IMR-90 (cell line): ENCODE measurements at regions not wholly inside any gene's neighbourhood (a gene's known extent, or its start where the extent isn't known, plus 50 kb on each side); places are given as distances from the start of the nearest gene placed in this dataset.

Source experiments
- ATAC-seq: fragments of 200-7000 bp; cut with Tn5 transposase; 2 replicates; pipeline ENCODE4 v1.9.1; 2020; ENCODE audit warnings: low read depth, mild to moderate bottlenecking, moderate library complexity
- BruUV-seq: library from RNA; stranded (reverse); fragments of 400-500 nt; replicated peaks from 2 replicates; lab custom pipeline; 2021; lab: Mats Ljungman, UMichigan
- CTCF ChIA-PET: fragments of 300-600 bp; formaldehyde crosslinking; extraction: SDS; loops from one replicate; lab custom pipeline; 2021; ENCODE audit warnings: antibody characterized with exemption; lab: Yijun Ruan, JAX
- POLR2A ChIA-PET: fragments of 300-600 bp; sonication (Branson Sonifier 250); formaldehyde crosslinking; loops from one replicate; lab custom pipeline; 2022; ENCODE audit warnings: antibody characterized with exemption; ENCODE audit not compliant: unreplicated experiment; lab: Charles Lee
- DNase-seq: peaks from one replicate; pipeline ENCODE4 v3.0.0; 2013
- H2AFZ ChIP-seq: replicated peaks from 2 replicates; pipeline ENCODE3; 2013; ENCODE audit warnings: low read length, mild to moderate bottlenecking; ENCODE audit not compliant: poor library complexity
- H2AK5ac ChIP-seq: 2 replicates; pipeline ENCODE4 v1.6.1; 2013; ENCODE audit warnings: low read depth, low read length, inconsistent platforms
- H2AK9ac ChIP-seq: replicated peaks from 2 replicates; pipeline ENCODE3; 2013; ENCODE audit warnings: mild to moderate bottlenecking, low read depth, low read length, moderate library complexity; ENCODE audit not compliant: poor library complexity
- H2BK120ac ChIP-seq: 2 replicates; pipeline ENCODE4 v1.6.1; 2013; ENCODE audit warnings: low read depth, low read length, inconsistent platforms
- H2BK15ac ChIP-seq: 3 replicates; pipeline ENCODE4 v1.6.1; 2013; ENCODE audit warnings: low read depth, low read length, inconsistent platforms
- H2BK20ac ChIP-seq: 2 replicates; pipeline ENCODE4 v1.6.1; 2013; ENCODE audit warnings: low read depth, mild to moderate bottlenecking, inconsistent platforms, low read length, moderate library complexity
- H2BK5ac ChIP-seq: 2 replicates; pipeline ENCODE4 v1.6.1; 2013; ENCODE audit warnings: mild to moderate bottlenecking, low read depth, low read length, inconsistent platforms; ENCODE audit not compliant: poor library complexity, severe bottlenecking
- H3K14ac ChIP-seq: replicated peaks from 2 replicates; pipeline ENCODE4 v1.6.1; 2013; ENCODE audit warnings: low read depth, low read length, inconsistent platforms
- H3K18ac ChIP-seq: 2 replicates; pipeline ENCODE4 v1.6.1; 2013; ENCODE audit warnings: low read depth, low read length, control low read depth
- H3K23ac ChIP-seq: 2 replicates; pipeline ENCODE4 v1.6.1; 2013; ENCODE audit warnings: low read depth, low read length, inconsistent platforms
- H3K27ac ChIP-seq: 2 replicates; pipeline ENCODE4 v1.5.1; 2013; ENCODE audit warnings: mild to moderate bottlenecking, control low read depth, low read length; ENCODE audit not compliant: insufficient read depth
- H3K27me3 ChIP-seq: 2 replicates; pipeline ENCODE4 v1.6.1; 2013; ENCODE audit warnings: low read length; ENCODE audit not compliant: control insufficient read depth, insufficient read depth
- H3K36me3 ChIP-seq: 2 replicates; pipeline ENCODE4 v1.6.1; 2013; ENCODE audit warnings: low read length, mixed read lengths; ENCODE audit not compliant: control insufficient read depth, insufficient read depth
- H3K4ac ChIP-seq: 2 replicates; pipeline ENCODE4 v1.6.1; 2013; ENCODE audit warnings: low read depth, low read length, inconsistent platforms
- H3K4me1 ChIP-seq: 2 replicates; pipeline ENCODE4 v1.6.1; 2013; ENCODE audit warnings: low read length, mixed read lengths; ENCODE audit not compliant: control insufficient read depth, insufficient read depth
- H3K4me2 ChIP-seq: 2 replicates; pipeline ENCODE4 v1.6.1; 2013; ENCODE audit warnings: low read depth, mild to moderate bottlenecking, control low read depth, low read length, moderate library complexity
- H3K4me3 ChIP-seq: 2 replicates; pipeline ENCODE4 v1.5.1; 2013; ENCODE audit warnings: low read depth, mild to moderate bottlenecking, control low read depth, low read length, moderate library complexity; ENCODE audit not compliant: insufficient read depth
- H3K56ac ChIP-seq: 2 replicates; pipeline ENCODE4 v1.6.1; 2013; ENCODE audit warnings: low read length, inconsistent platforms; ENCODE audit not compliant: insufficient read depth; ENCODE audit errors: extremely low read depth
- H3K79me1 ChIP-seq, 2 experiments: 2 replicates each; pipeline ENCODE4 v1.6.1; 2013; ENCODE audit warnings: low read length in 2 of 2, inconsistent platforms in 1 of 2, low read depth in 1 of 2
- H3K9ac ChIP-seq: 2 replicates; pipeline ENCODE4 v1.6.1; 2013; ENCODE audit warnings: low read depth, low read length, control low read depth
- H3K9me1 ChIP-seq: 2 replicates; pipeline ENCODE4 v1.6.1; 2013; ENCODE audit warnings: low read length, inconsistent platforms; ENCODE audit not compliant: insufficient read depth
- H3K9me3 ChIP-seq: 2 replicates; pipeline ENCODE4 v1.6.1; 2013; ENCODE audit warnings: low read length; ENCODE audit not compliant: control insufficient read depth, insufficient read depth
- H4K20me1 ChIP-seq: 2 replicates; pipeline ENCODE4 v1.6.1; 2013; ENCODE audit warnings: low read length, inconsistent platforms; ENCODE audit not compliant: insufficient read depth
- H4K5ac ChIP-seq: 2 replicates; pipeline ENCODE4 v1.6.1; 2013; ENCODE audit warnings: mild to moderate bottlenecking, low read depth, low read length, control low read depth
- H4K8ac ChIP-seq, 2 experiments: 2 replicates each; pipeline ENCODE4 v1.6.1; 2013; ENCODE audit warnings: low read depth in 2 of 2, low read length in 2 of 2, control low read depth in 1 of 2, inconsistent platforms in 1 of 2
- H4K91ac ChIP-seq: 2 replicates; pipeline ENCODE4 v1.6.1; 2013; ENCODE audit warnings: low read depth, low read length, inconsistent platforms; ENCODE audit not compliant: insufficient read depth
- CEBPB ChIP-seq: IDR thresholded peaks from 2 replicates; pipeline ENCODE4 v1.6.1; 2012; ENCODE audit warnings: low read depth, low read length, improper control_type of control experiment
- MAFK ChIP-seq: IDR thresholded peaks from 2 replicates; pipeline ENCODE4 v1.6.1; 2012; ENCODE audit warnings: low read depth, low read length, improper control_type of control experiment
- MAZ ChIP-seq: IDR thresholded peaks from 2 replicates; pipeline ENCODE4 v1.6.1; 2012; ENCODE audit warnings: low read depth, mild to moderate bottlenecking, low read length, improper control_type of control experiment, moderate library complexity, borderline replicate concordance
- NFE2L2 ChIP-seq: fragments of 150-350 bp; IDR thresholded peaks from 2 replicates; pipeline ENCODE4 v1.6.1; 2016; ENCODE audit warnings: low read depth, mild to moderate bottlenecking, low read length
- POLR2A ChIP-seq: IDR thresholded peaks from 2 replicates; pipeline ENCODE4 v1.6.1; 2012; ENCODE audit warnings: mild to moderate bottlenecking, low read depth, low read length
- RAD21 ChIP-seq: IDR thresholded peaks from 2 replicates; pipeline ENCODE4 v1.6.1; 2012; ENCODE audit warnings: low read length, improper control_type of control experiment
- WGBS, 2 experiments: methylation state at CpG; one replicate each; pipeline versions ENCODE4 v1.1.5 to v1.1.7; 2013; ENCODE audit warnings: missing lambda C conversion rate in 2 of 2; ENCODE audit not compliant: insufficient read length in 1 of 2; ENCODE audit errors: extremely low coverage in 2 of 2; 5-methylcytosine and 5-hydroxymethylcytosine counted together
- dilution Hi-C: fragments of 300-500 bp; cut with HindIII; formaldehyde crosslinking; loops from one replicate; pipeline ENCODE4 v1.14.3; 2018; ENCODE audit warnings: low sequenced_read_pairs; ENCODE audit not compliant: unreplicated experiment
- in situ Hi-C: fragments of 300-500 bp; cut with MboI; formaldehyde crosslinking; loops from 3 replicates; pipeline ENCODE4 v1.14.3; 2019; ENCODE audit warnings: low sequenced_read_pairs, inconsistent platforms, mixed read lengths
- intact Hi-C: fragments of 100-400 bp; cut with micrococcal nuclease; formaldehyde crosslinking; loops from 2 replicates; pipeline ENCODE4 v1.10.0; 2022
- TF ChIP-seq, protein P1 (sequence below): conservative IDR thresholded peaks from 2 replicates; pipeline ENCODE4 v1.5.1; 2012; ENCODE audit warnings: mild to moderate bottlenecking, low read depth, low read length, improper control_type of control experiment
- TF ChIP-seq, protein P2 (sequence below): fragments of 150-350 bp; IDR thresholded peaks from 2 replicates; pipeline ENCODE4 v1.6.1; 2016; ENCODE audit warnings: low read depth, mild to moderate bottlenecking, low read length, moderate library complexity, borderline replicate concordance
- TF ChIP-seq, protein P3 (sequence below): fragments of 150-350 bp; IDR thresholded peaks from 2 replicates; pipeline ENCODE4 v1.6.1; 2017; ENCODE audit warnings: mild to moderate bottlenecking, antibody characterized with exemption, low read length, low read depth

DNA sequence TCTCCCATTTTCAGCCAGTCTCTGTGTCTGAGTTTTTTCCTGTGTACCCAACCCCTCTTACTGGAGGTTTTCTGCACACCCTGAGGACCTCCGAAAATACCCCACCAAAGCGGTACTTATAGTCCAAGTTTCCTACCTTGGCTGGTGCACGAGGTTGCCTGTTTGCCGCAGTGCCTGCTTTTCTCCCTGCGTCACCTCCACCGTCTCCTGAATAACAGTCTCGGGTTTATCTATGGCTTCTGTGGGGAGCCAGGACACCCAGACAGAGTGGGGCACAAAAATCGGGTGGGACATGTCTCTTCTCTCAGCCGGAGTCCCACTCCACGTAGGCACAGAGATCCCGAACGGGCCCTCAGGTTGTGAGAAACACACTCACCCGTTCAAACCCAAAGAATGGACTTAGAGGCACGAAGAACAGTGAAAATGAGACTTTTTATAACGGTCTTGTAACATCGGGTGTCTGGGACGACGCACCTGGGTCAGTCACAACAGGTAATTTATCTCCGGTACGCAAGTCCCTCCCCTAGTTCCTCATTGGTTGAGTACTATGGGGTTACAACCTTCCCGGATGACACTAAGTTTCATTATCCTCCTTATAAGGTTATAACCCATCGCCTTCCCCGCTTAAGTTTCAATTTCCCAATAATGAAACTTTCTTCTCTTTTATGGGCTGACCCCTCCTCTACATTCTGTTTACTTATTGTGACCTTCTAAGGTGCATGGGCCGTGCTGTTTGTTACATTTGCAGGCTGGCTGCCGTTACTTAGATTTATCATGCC, 970.2 kb upstream of the COX7C start:
- H3K18ac ChIP-seq: no peak overlapping the region
- 47% methylated on average over 5 of the region's 25 CpGs; no CpG with 5 or more reads in 1 of the 2 experiments for WGBS, 2 experiments
- H4K91ac ChIP-seq: no peak overlapping the region
- H3K9me3 ChIP-seq: peaks cover 8% of the 10 kb centered on the region
- H3K56ac ChIP-seq: no peak overlapping the region
- no peak overlapping the region for H3K14ac ChIP-seq
- intact Hi-C loops: no loop called here
- H4K20me1 ChIP-seq: no peaks in the 10 kb centered on the region
- H3K23ac ChIP-seq: no peak overlapping the region
- no peaks in the 10 kb centered on the region for H3K36me3 ChIP-seq
- in situ Hi-C loops: no loop called here
- ATAC-seq (no peak), DNase-seq (no peak)
- ChIA-PET POLR2A (no interaction called here), CTCF (no interaction called here)
- no peak overlapping the region for H4K8ac ChIP-seq
- no peaks in the 10 kb centered on the region for H3K9me1 ChIP-seq
- H3K4ac ChIP-seq: no peak overlapping the region
- H3K4me1 ChIP-seq: no peaks in the 10 kb centered on the region
- no peak overlapping the region for H2BK15ac ChIP-seq
- no peak overlapping the region for H4K5ac ChIP-seq
- no peaks in the 10 kb centered on the region for H3K27me3 ChIP-seq
- BruUV-seq: no TSS peak
- no peak overlapping the region for H2BK5ac ChIP-seq
- H3K27ac ChIP-seq: no peak overlapping the region
- H2BK20ac ChIP-seq: no peak overlapping the region
- H2AK5ac ChIP-seq: no peak overlapping the region
- no peak overlapping the region for H2AK9ac ChIP-seq
- dilution Hi-C loops: no loop called here
- TF ChIP-seq POLR2A (no peak), CEBPB (no peak), MAZ (no peak), MAFK (no peak), NFE2L2 (no peak), RAD21 (no peak)
- TF ChIP-seq, protein P1, sequence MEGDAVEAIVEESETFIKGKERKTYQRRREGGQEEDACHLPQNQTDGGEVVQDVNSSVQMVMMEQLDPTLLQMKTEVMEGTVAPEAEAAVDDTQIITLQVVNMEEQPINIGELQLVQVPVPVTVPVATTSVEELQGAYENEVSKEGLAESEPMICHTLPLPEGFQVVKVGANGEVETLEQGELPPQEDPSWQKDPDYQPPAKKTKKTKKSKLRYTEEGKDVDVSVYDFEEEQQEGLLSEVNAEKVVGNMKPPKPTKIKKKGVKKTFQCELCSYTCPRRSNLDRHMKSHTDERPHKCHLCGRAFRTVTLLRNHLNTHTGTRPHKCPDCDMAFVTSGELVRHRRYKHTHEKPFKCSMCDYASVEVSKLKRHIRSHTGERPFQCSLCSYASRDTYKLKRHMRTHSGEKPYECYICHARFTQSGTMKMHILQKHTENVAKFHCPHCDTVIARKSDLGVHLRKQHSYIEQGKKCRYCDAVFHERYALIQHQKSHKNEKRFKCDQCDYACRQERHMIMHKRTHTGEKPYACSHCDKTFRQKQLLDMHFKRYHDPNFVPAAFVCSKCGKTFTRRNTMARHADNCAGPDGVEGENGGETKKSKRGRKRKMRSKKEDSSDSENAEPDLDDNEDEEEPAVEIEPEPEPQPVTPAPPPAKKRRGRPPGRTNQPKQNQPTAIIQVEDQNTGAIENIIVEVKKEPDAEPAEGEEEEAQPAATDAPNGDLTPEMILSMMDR: no peak
- TF ChIP-seq, protein P2, sequence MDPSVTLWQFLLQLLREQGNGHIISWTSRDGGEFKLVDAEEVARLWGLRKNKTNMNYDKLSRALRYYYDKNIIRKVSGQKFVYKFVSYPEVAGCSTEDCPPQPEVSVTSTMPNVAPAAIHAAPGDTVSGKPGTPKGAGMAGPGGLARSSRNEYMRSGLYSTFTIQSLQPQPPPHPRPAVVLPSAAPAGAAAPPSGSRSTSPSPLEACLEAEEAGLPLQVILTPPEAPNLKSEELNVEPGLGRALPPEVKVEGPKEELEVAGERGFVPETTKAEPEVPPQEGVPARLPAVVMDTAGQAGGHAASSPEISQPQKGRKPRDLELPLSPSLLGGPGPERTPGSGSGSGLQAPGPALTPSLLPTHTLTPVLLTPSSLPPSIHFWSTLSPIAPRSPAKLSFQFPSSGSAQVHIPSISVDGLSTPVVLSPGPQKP: no peak
- TF ChIP-seq, protein P3, sequence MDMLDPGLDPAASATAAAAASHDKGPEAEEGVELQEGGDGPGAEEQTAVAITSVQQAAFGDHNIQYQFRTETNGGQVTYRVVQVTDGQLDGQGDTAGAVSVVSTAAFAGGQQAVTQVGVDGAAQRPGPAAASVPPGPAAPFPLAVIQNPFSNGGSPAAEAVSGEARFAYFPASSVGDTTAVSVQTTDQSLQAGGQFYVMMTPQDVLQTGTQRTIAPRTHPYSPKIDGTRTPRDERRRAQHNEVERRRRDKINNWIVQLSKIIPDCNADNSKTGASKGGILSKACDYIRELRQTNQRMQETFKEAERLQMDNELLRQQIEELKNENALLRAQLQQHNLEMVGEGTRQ: no peak
- no peak overlapping the region for H2BK120ac ChIP-seq
- no peak overlapping the region for H3K4me2 ChIP-seq
- H3K9ac ChIP-seq: no peak overlapping the region
- no peak overlapping the region for H2AFZ ChIP-seq
- H3K79me1 ChIP-seq: no peaks in the 10 kb centered on the region
- H3K4me3 ChIP-seq: no peak overlapping the region
